ENCODE measurements at regions not wholly inside any gene's neighbourhood (a gene's known extent, or its start where the extent isn't known, plus 50 kb on each side); places are given as distances from the start of the nearest gene placed in this dataset.

DNA sequence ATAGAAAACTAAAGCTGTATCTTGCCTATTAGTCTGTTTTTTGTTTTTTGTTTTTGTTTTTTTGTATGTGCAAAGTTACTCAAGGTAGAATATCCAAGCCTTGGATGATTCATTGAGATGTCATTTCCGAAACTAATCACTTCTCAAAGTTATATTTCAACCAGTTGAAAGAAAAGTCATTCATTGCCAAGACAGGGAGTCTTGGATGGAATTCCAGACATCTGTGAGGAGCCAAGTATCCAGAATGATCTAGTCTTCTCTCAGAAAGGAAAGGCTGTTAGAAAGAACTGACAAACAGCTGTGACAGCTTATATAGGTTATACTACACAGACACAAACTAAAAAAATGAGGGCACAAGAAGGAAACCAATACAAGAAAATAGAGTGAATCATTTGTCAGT is 141.1 kb upstream of the NDST3 start:
- Histone ChIP-seq H3K4me1 (ENCODE audit: control insufficient read depth, insufficient read depth, low read length) (no peaks in the 10 kb centered on the region), H3K36me3 (ENCODE audit: control insufficient read depth, insufficient read depth, low read length) (no peaks in the 10 kb centered on the region)
- CTCF ChIA-PET = no interaction called here

DNA sequence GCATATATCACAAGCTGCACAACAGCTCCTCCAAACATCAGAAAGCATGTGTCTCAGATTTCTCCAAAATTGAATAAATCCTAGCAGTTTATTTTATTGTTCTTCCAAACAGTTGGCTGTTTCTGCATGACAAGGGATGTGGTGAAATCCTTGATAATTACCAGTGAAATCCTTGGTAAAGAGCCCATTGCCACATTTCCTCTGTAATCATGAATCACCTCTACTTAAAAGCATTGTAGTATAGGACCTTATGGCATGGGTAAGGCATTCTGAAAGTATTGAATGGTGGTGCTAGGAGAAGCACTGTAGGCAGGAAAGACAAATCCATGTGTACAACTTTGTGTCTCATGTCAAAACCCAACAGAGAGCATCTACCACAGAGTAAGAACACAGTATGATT is 135.8 kb upstream of the NDST3 start:
- ChIA-PET POLR2A (no interaction called here), CTCF (no interaction called here)
- no TSS peak for BruUV-seq (replicated peaks)
- H3K27ac ChIP-seq (ENCODE audit: low read length) = no peak overlapping the region
- no peak for DNase-seq (ENCODE audit: low read depth, low spot score)
- no peaks in the 10 kb centered on the region for H3K27me3 ChIP-seq (ENCODE audit: control insufficient read depth, insufficient read depth, low read length)
- no peaks in the 10 kb centered on the region for H3K36me3 ChIP-seq (ENCODE audit: control insufficient read depth, insufficient read depth, low read length)
- H3K4me3 ChIP-seq (ENCODE audit: low read depth in 2 of 2, low read length in 2 of 2) = no peak overlapping the region
- no peak for ATAC-seq
- no peaks in the 10 kb centered on the region for H3K9me3 ChIP-seq (ENCODE audit: control insufficient read depth, insufficient read depth, low read depth, low read length)
- in situ Hi-C loops (cut with HindIII; ENCODE audit: low pct_unique_long_range_greater_than_20kb, low sequenced_read_pairs) = no loop called here
- H3K4me1 ChIP-seq (ENCODE audit: control insufficient read depth, insufficient read depth, low read length) = no peaks in the 10 kb centered on the region
- TF ChIP-seq SIN3A (IDR thresholded peaks at IDR 0.05; ENCODE audit: borderline replicate concordance, insufficient read depth, low read depth, low read length) (no peak), POLR2AphosphoS5 (IDR thresholded peaks at IDR 0.05; ENCODE audit: low read depth, low read length) (no peak), TCF7L2 (IDR thresholded peaks at IDR 0.05; ENCODE audit: low read depth, low read length) (no peak)
- TF ChIP-seq, protein P1, sequence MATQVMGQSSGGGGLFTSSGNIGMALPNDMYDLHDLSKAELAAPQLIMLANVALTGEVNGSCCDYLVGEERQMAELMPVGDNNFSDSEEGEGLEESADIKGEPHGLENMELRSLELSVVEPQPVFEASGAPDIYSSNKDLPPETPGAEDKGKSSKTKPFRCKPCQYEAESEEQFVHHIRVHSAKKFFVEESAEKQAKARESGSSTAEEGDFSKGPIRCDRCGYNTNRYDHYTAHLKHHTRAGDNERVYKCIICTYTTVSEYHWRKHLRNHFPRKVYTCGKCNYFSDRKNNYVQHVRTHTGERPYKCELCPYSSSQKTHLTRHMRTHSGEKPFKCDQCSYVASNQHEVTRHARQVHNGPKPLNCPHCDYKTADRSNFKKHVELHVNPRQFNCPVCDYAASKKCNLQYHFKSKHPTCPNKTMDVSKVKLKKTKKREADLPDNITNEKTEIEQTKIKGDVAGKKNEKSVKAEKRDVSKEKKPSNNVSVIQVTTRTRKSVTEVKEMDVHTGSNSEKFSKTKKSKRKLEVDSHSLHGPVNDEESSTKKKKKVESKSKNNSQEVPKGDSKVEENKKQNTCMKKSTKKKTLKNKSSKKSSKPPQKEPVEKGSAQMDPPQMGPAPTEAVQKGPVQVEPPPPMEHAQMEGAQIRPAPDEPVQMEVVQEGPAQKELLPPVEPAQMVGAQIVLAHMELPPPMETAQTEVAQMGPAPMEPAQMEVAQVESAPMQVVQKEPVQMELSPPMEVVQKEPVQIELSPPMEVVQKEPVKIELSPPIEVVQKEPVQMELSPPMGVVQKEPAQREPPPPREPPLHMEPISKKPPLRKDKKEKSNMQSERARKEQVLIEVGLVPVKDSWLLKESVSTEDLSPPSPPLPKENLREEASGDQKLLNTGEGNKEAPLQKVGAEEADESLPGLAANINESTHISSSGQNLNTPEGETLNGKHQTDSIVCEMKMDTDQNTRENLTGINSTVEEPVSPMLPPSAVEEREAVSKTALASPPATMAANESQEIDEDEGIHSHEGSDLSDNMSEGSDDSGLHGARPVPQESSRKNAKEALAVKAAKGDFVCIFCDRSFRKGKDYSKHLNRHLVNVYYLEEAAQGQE (IDR thresholded peaks at IDR 0.05; ENCODE audit: insufficient read depth in 1 of 2, low read depth in 2 of 2, low read length in 1 of 2) = no peak
- TF ChIP-seq, protein P2, sequence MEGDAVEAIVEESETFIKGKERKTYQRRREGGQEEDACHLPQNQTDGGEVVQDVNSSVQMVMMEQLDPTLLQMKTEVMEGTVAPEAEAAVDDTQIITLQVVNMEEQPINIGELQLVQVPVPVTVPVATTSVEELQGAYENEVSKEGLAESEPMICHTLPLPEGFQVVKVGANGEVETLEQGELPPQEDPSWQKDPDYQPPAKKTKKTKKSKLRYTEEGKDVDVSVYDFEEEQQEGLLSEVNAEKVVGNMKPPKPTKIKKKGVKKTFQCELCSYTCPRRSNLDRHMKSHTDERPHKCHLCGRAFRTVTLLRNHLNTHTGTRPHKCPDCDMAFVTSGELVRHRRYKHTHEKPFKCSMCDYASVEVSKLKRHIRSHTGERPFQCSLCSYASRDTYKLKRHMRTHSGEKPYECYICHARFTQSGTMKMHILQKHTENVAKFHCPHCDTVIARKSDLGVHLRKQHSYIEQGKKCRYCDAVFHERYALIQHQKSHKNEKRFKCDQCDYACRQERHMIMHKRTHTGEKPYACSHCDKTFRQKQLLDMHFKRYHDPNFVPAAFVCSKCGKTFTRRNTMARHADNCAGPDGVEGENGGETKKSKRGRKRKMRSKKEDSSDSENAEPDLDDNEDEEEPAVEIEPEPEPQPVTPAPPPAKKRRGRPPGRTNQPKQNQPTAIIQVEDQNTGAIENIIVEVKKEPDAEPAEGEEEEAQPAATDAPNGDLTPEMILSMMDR (IDR thresholded peaks at IDR 0.05) = no peak
- intact Hi-C loops (cut with micrococcal nuclease; ENCODE audit: unreplicated experiment) = no loop called here

More for the DNA sequence above, 141.1 kb upstream of the NDST3 start:
- in situ Hi-C loops (cut with HindIII; ENCODE audit: low pct_unique_long_range_greater_than_20kb, low sequenced_read_pairs) = no loop called here
- TF ChIP-seq POLR2AphosphoS5 (IDR thresholded peaks at IDR 0.05; ENCODE audit: low read depth, low read length) = no peak
- TF ChIP-seq TCF7L2 (IDR thresholded peaks at IDR 0.05; ENCODE audit: low read depth, low read length) = no peak
- TF ChIP-seq, protein P2 (IDR thresholded peaks at IDR 0.05) = no peak
- TF ChIP-seq, protein P1 (IDR thresholded peaks at IDR 0.05; ENCODE audit: insufficient read depth in 1 of 2, low read depth in 2 of 2, low read length in 1 of 2) = no peak
- no peak for TF ChIP-seq SIN3A (IDR thresholded peaks at IDR 0.05; ENCODE audit: borderline replicate concordance, insufficient read depth, low read depth, low read length)
- Histone ChIP-seq H3K27me3 (ENCODE audit: control insufficient read depth, insufficient read depth, low read length) (no peaks in the 10 kb centered on the region), H3K4me3 (ENCODE audit: low read depth in 2 of 2, low read length in 2 of 2) (no peak overlapping the region), H3K27ac (ENCODE audit: low read length) (no peak overlapping the region), H3K9me3 (ENCODE audit: control insufficient read depth, insufficient read depth, low read depth, low read length) (no peaks in the 10 kb centered on the region)
- no TSS peak for BruUV-seq (replicated peaks)
- POLR2A ChIA-PET = no interaction called here
- intact Hi-C loops (cut with micrococcal nuclease; ENCODE audit: unreplicated experiment) = no loop called here
- DNase-seq (ENCODE audit: low read depth, low spot score) (no peak), ATAC-seq (no peak)
